ENCODE measurements at regions not wholly inside any gene's neighbourhood (a gene's known extent, or its start where the extent isn't known, plus 50 kb on each side); places are given as distances from the start of the nearest gene placed in this dataset.
A peak's percentile ranks its signal among the peaks of the same experiment; 100 is the strongest.

DNA sequence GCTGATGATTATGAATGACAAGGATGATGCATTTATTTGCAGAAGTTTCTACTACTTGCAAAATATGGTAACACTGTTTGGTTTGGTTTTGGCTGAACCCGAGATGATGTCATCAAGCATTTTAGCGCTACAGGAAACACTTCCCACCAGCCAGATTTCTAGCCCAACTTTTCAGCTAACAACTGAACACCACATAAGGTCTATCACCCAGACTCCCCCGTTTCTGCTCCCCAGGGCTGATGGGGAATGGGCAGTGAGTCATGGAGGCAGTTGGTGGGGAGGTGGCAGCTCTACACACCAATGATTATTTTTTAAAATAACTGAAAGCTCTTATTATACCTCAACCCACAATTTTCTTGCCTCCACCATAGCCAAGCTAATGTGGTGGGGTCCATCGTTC, 302.9 kb downstream of the CEMIP2 start:
- ATAC-seq (no peak), DNase-seq (no peak)
- TF ChIP-seq, protein P1, sequence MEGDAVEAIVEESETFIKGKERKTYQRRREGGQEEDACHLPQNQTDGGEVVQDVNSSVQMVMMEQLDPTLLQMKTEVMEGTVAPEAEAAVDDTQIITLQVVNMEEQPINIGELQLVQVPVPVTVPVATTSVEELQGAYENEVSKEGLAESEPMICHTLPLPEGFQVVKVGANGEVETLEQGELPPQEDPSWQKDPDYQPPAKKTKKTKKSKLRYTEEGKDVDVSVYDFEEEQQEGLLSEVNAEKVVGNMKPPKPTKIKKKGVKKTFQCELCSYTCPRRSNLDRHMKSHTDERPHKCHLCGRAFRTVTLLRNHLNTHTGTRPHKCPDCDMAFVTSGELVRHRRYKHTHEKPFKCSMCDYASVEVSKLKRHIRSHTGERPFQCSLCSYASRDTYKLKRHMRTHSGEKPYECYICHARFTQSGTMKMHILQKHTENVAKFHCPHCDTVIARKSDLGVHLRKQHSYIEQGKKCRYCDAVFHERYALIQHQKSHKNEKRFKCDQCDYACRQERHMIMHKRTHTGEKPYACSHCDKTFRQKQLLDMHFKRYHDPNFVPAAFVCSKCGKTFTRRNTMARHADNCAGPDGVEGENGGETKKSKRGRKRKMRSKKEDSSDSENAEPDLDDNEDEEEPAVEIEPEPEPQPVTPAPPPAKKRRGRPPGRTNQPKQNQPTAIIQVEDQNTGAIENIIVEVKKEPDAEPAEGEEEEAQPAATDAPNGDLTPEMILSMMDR (IDR thresholded peaks at IDR 0.05), result no peak
- H3K27ac ChIP-seq, result no peak overlapping the region
- H3K36me3 ChIP-seq, result no peaks in the 10 kb centered on the region
- H3K4me1 ChIP-seq, result no peaks in the 10 kb centered on the region
- no peaks in the 10 kb centered on the region for H3K27me3 ChIP-seq (ENCODE audit: low read depth)
- H3K9me3 ChIP-seq, result no peaks in the 10 kb centered on the region
- no peak overlapping the region for H3K4me3 ChIP-seq
- intact Hi-C loops (cut with DNase I), result no loop called here

DNA sequence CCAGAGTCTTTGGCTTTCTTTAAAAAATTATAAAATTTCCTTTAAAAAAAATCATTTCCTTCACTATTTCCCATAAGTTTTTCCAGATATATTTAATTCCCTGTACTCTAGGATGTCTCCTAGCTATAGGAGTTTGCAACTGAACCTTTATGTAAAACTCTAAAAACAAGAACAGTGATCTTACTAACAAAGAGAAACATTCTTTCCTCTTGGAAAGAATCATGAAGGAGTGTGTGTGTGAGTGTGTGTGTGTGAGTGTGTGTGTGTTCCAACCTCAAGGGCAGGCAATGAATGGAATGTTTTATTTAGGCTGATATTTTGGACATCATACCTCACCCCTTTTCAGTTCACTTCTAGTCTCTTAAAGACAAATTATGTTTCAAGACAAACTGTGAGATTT, 309.2 kb downstream of the CEMIP2 start:
- ATAC-seq, result no peak
- intact Hi-C loops (cut with DNase I), result no loop called here
- TF ChIP-seq, protein P1 (IDR thresholded peaks at IDR 0.05), result no peak
- H3K4me3 ChIP-seq, result no peak overlapping the region
- no peaks in the 10 kb centered on the region for H3K9me3 ChIP-seq
- no peaks in the 10 kb centered on the region for H3K27me3 ChIP-seq (ENCODE audit: low read depth)
- H3K36me3 ChIP-seq, result no peaks in the 10 kb centered on the region
- no peaks in the 10 kb centered on the region for H3K4me1 ChIP-seq
- DNase-seq, result no peak
- no peak overlapping the region for H3K27ac ChIP-seq

DNA sequence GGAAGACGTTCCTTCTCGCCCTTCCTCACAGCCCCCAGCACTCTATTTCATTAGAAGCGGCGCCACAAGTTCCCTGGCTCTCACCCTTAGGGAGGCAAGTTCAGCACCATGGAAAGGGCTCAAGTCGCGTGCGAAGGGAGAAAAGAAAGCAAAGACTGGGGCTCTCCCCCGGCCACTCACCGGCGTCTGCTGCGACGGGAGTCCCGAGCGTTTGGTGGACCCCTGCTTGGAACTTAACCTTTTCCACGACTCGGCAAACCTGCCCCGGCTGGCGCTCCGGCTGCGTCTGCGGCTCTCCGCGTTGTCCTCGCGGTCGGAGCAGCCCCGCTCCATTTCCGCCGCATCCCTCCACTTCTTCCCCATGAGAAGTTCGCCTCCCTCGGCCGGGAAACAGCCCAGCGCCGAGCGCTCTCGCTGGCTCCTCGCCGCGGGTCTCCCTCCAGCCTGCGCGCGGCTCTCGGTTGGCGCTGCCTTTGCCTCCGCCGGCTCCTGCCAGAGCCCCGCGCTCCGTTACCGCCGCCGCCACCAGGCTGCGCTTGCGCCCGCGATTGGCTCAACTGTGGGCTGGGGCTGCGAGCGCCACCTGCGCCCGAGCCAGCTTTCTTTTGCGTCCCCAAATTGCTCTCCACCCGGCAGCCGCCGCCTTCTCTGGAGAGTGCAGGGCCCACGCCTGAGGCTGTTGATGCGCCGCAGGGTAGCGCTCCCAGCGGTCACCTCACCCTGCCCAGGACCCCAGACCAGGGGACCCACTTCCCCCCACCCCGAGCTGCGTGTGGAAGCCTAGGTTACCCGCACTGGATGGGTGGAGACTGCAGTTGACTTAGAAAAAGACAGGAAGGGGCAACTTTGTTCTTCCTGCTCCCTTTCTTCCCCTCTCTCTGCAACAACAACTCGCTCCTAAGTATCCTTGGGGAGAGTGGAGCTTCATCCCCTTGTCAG, 321.6 kb downstream of the CEMIP2 start:
- TF ChIP-seq, protein P1 (IDR thresholded peaks at IDR 0.05), result no peak
- Histone ChIP-seq H3K36me3 (no peaks in the 10 kb centered on the region), H3K27me3 (ENCODE audit: low read depth) (peaks cover 43% of the 10 kb centered on the region), H3K27ac (no peak overlapping the region), H3K9me3 (no peaks in the 10 kb centered on the region), H3K4me3 (peak overlapping the region; percentile 44), H3K4me1 (peaks cover 5% of the 10 kb centered on the region)
- intact Hi-C loops (cut with DNase I), result no loop called here
- ATAC-seq (peak; percentile 70 to 80), DNase-seq (peak; percentile 49)

DNA sequence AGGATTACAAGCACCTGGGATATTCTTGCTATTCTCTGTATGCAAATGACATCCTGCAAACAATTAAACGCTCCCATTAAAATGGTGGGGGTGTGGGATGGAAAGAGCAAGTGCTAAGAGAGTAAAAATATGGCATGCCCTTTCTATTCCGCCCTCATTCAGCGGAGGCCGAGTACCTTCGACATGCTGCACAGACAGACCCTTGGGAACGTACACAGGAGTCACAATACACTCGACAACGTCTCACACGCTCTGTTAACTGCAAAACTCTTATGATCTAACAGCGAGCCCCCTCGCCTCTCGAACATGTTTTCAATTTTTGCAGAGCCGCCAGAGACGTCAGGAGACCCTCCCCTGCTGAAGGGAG, 322.2 kb downstream of the CEMIP2 start:
- peaks cover 43% of the 10 kb centered on the region for H3K27me3 ChIP-seq (ENCODE audit: low read depth)
- H3K4me3 ChIP-seq, result peak overlapping the region; percentile 44
- intact Hi-C loops (cut with DNase I), result no loop called here
- no peak for DNase-seq
- ATAC-seq, result no peak
- no peaks in the 10 kb centered on the region for H3K36me3 ChIP-seq
- TF ChIP-seq, protein P1 (IDR thresholded peaks at IDR 0.05), result no peak
- H3K9me3 ChIP-seq, result no peaks in the 10 kb centered on the region
- H3K4me1 ChIP-seq, result peaks cover 5% of the 10 kb centered on the region
- H3K27ac ChIP-seq, result no peak overlapping the region

DNA sequence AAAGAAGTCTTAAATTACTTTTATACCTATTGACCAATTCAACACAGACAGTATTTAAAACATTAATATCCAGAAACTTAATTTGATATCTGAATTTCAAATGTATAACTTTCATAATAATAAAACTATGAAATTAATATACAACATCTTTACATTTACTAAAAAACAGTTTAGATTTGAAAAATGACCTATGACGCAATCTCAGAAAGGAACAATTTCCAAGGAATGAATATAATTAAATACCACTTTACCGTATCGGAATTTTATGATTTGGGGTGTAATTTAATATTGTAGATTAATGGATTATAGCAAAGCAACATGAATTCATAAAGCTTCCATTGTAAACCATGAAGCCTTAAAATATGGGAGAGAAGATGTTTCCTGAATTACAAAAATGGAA, 321.5 kb upstream of the TRPM3 start:
- TF ChIP-seq, protein P1 (IDR thresholded peaks at IDR 0.05), result no peak
- intact Hi-C loops (cut with DNase I), result no loop called here
- H3K4me3 ChIP-seq, result no peak overlapping the region
- no peaks in the 10 kb centered on the region for H3K36me3 ChIP-seq
- H3K9me3 ChIP-seq, result no peaks in the 10 kb centered on the region
- peaks cover 5% of the 10 kb centered on the region for H3K4me1 ChIP-seq
- DNase-seq (no peak), ATAC-seq (no peak)
- H3K27me3 ChIP-seq (ENCODE audit: low read depth), result peaks cover 29% of the 10 kb centered on the region
- H3K27ac ChIP-seq, result no peak overlapping the region
